SK-N-SH (cell line): ENCODE measurements at regions not wholly inside any gene's neighbourhood (a gene's known extent, or its start where the extent isn't known, plus 50 kb on each side); places are given as distances from the start of the nearest gene placed in this dataset.

Source experiments
- CTCF ChIP-seq: fragments of 200-600 bp; sonication (generic); IDR thresholded peaks from 2 replicates; pipeline ENCODE4 v1.6.1; 2017; ENCODE audit warnings: antibody characterized with exemption, mild to moderate bottlenecking, moderate library complexity
- EP300 ChIP-seq, 2 experiments: IDR thresholded peaks; 2 replicates each; pipeline versions ENCODE4 v1.4.0 to v1.6.1; 2012; ENCODE audit warnings: borderline replicate concordance in 1 of 2, low read depth in 1 of 2, low read length in 1 of 2
- MAX ChIP-seq: IDR thresholded peaks from 2 replicates; pipeline ENCODE4 v1.4.0; 2012; ENCODE audit warnings: low read depth
- RCOR1 ChIP-seq: fragments of 150-350 bp; IDR thresholded peaks from 2 replicates; pipeline ENCODE4 v1.6.1; 2017; ENCODE audit warnings: antibody characterized with exemption, low read length
- TCF12 ChIP-seq: IDR thresholded peaks from 2 replicates; pipeline ENCODE4 v1.4.0; 2012
- TF ChIP-seq, protein P1 (sequence below): fragments of 150-350 bp; IDR thresholded peaks from 2 replicates; pipeline ENCODE4 v1.6.1; 2016; ENCODE audit warnings: mild to moderate bottlenecking, low read depth, low read length

GRCh38 chr2:88959480-88960204, 268.2 kb downstream of the RPIA start:
- TF ChIP-seq EP300 (IDR thresholded peaks at IDR 0.05; ENCODE audit: borderline replicate concordance in 1 of 2, low read depth in 1 of 2, low read length in 1 of 2), result no peak
- no peak for TF ChIP-seq MAX
- TF ChIP-seq CTCF, result peak; percentile 36; the same call in 1 of the 2 replicates
- TF ChIP-seq RCOR1, result no peak
- TF ChIP-seq TCF12, result no peak
- TF ChIP-seq, protein P1, sequence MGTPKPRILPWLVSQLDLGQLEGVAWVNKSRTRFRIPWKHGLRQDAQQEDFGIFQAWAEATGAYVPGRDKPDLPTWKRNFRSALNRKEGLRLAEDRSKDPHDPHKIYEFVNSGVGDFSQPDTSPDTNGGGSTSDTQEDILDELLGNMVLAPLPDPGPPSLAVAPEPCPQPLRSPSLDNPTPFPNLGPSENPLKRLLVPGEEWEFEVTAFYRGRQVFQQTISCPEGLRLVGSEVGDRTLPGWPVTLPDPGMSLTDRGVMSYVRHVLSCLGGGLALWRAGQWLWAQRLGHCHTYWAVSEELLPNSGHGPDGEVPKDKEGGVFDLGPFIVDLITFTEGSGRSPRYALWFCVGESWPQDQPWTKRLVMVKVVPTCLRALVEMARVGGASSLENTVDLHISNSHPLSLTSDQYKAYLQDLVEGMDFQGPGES, result no peak
